Stimulated activated naive CD8-positive, alpha-beta T cell treated with anti-CD3 and anti-CD28 coated beads, Interleukin-15, amount 100 ng/mL, for 72 hours (primary cell): ENCODE measurements at regions not wholly inside any gene's neighbourhood (a gene's known extent, or its start where the extent isn't known, plus 50 kb on each side); places are given as distances from the start of the nearest gene placed in this dataset.
"Not testable (repeated sequence)": the region's sequence is repeated elsewhere in the genome, so short reads cannot be mapped to it uniquely, and the experiment has no call there.

Experiments
- ATAC-seq: fragments of 150-1000 bp; cut with Tn5 transposase; 2 replicates; pipeline ENCODE4 v1.10.0; 2021; ENCODE audit warnings: mild to moderate bottlenecking, moderate library complexity
- DNase-seq, 2 donors: peaks; one replicate each; pipeline ENCODE4 v3.0.0; 2021 to 2022
- H3K27ac Mint-ChIP-seq, 2 donors: one replicate each; pipeline ENCODE4 v1.8.0; 2022; ENCODE audit warnings: mild to moderate bottlenecking in 2 of 2, mixed read lengths in 2 of 2, moderate library complexity in 2 of 2
- H3K27me3 Mint-ChIP-seq: one replicate; pipeline ENCODE4 v1.8.0; 2022; ENCODE audit warnings: mixed read lengths
- H3K4me1 Mint-ChIP-seq: one replicate; pipeline ENCODE4 v1.8.0; 2022; ENCODE audit warnings: mild to moderate bottlenecking, mixed read lengths
- H3K4me3 Mint-ChIP-seq, 2 donors: one replicate each; pipeline ENCODE4 v1.8.0; 2022; ENCODE audit warnings: mild to moderate bottlenecking in 2 of 2, mixed read lengths in 2 of 2, moderate library complexity in 1 of 2
- H3K9me3 Mint-ChIP-seq, 2 donors: one replicate each; pipeline ENCODE4 v1.8.0; 2022; ENCODE audit warnings: mixed read lengths in 2 of 2

DNA sequence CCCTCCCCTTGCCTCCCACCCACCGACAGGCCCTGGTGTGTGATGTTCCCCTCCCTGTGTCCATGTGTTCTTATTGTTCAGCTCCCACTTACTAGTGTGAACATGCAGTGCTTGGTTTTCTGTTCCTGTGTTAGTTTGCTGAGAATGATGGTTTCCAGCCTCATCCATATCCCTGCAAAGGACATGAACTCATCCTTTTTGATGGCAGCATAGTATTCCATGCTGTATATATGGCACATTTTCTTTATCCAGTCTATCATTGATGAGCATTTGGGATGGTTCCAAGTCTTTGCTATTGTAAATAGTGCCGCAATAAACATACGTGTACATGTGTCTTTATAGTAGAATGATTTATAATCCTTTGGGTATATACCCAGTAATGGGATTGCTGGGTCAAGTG lies 538.1 kb upstream of the ZNF804A start:
- not testable (repeated sequence) for ATAC-seq, H3K4me3 Mint-ChIP-seq, H3K4me1 Mint-ChIP-seq, H3K27ac Mint-ChIP-seq, H3K27me3 Mint-ChIP-seq, DNase-seq
- H3K9me3 Mint-ChIP-seq, result peaks cover 4 to 22% of the 10 kb centered on the region in 2 donors

DNA sequence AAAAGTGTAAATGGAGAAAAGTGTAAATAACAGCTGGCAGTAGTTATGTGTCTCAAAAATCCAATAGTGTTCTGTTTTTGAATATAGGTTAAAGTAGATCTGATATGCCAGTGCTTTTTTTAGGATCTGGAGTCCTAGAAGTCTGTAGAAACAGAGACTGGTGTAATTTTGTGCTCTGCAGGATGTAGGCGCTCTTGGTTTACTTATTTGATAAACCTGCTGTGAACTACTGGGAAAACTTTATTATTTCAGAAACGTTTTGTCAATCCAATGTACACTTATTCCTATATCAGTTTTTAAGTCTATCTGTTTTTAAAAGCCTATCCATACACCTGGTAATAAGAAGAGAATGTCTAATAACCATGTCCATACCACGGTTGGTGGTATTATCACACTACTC lies 530.8 kb upstream of the ZNF804A start:
- Mint-ChIP-seq H3K4me1 (no peaks in the 10 kb centered on the region), H3K27me3 (no peaks in the 10 kb centered on the region), H3K4me3 (no peak overlapping the region), H3K27ac (no peak overlapping the region), H3K9me3 (peaks cover 4 to 22% of the 10 kb centered on the region in 2 donors)
- ATAC-seq (no peak), DNase-seq (no peak)

DNA sequence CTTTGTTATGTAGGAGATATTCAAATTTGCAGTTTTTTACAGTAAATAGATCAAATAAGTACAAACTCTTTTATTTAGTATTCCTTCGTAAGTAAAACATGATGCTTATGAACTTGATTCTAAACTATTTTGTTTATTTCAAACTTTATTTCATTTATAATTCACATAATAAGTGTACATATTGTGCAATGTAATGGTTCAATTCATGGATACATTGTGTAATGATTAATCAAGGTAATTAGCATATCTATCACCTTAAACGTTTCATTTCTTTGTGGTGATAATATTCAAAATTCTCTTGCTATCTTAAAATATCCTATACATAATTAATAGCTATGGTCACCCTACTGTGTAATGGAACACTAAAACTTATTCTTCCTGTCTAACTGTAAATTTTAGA lies 525.9 kb upstream of the ZNF804A start:
- Mint-ChIP-seq H3K27ac (no peak overlapping the region), H3K4me1 (no peaks in the 10 kb centered on the region), H3K9me3 (no peaks in the 10 kb centered on the region), H3K4me3 (no peak overlapping the region), H3K27me3 (no peaks in the 10 kb centered on the region)
- ATAC-seq, result no peak
- no peak for DNase-seq

DNA sequence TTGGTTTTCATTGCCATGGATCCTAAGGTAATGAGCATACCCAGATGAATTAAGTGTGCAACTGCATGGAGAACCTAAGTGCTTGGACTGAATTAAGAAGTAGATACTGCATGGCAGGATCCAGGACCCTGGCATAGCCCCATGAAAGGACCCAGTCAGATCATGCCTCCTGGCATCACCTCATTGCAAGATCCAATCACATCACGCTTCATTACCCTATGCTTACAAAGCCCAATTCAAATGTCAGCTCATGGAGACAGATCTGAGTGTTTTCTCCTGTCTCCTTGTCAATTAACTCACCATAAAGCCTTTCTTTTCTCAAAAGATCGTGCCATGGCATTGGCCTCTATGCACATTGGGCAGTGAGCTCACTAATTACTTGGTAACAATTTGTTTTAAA lies 519.8 kb upstream of the ZNF804A start:
- H3K4me1 Mint-ChIP-seq, result no peaks in the 10 kb centered on the region
- no peak overlapping the region for H3K27ac Mint-ChIP-seq
- H3K27me3 Mint-ChIP-seq, result no peaks in the 10 kb centered on the region
- peaks cover 5 to 6% of the 10 kb centered on the region in 2 donors for H3K9me3 Mint-ChIP-seq
- no peak for DNase-seq
- ATAC-seq, result no peak
- no peak overlapping the region for H3K4me3 Mint-ChIP-seq

DNA sequence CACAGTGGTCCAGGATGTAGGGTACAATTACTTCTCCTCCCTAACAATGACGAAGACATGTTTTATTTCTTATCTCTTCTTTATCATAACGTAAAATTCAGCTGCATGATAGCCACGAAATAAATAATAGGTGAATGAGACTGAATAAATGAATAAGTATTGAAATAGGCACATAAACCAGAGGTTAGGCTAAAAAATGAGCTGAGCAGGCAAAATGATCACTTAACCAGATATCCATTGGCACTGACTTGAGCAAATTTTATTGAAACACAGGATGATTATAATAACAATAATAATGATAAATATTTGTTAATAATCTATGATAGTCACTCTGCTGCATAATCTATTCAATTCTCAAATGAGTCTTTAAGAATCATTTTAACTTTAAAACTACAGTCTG lies 506.9 kb upstream of the ZNF804A start:
- no peak for ATAC-seq
- Mint-ChIP-seq H3K9me3 (peaks cover 0 to 6% of the 10 kb centered on the region in 2 donors), H3K4me3 (no peak overlapping the region), H3K27ac (no peak overlapping the region), H3K27me3 (no peaks in the 10 kb centered on the region), H3K4me1 (no peaks in the 10 kb centered on the region)
- DNase-seq, result no peak

DNA sequence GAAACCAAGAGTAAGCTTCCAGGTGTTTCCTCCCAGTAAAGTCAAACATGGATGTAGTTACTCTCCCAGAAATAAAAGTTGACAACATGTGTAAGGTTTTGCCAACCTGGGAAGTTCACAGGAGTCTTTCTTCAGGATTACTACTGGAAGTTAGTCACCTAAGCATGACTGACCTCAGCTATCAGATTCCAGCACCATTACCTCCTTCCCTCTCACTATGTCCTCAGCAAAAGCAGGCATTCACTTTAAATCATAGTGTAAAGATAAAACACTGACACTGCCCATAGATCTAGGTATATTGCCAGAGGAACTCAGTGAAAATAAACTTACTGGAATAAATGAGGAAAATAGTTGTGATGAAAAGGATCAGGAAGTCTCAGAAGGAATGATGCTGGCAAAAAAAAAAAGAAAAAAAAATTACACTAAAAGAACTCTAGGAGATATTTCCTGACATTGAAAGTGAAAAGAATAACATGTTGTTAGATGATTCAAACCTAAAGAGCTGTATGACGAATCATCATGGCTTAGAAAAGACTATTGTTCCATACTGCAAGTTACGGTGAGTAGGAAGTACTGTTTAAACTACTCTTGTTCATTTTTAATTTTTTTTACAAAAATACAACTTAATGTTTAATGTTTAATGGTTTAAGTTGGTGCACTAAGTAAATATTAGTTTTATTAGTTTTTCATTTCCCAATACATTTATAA lies 484.5 kb upstream of the ZNF804A start:
- no peak overlapping the region for H3K4me3 Mint-ChIP-seq
- ATAC-seq (no peak), DNase-seq (no peak)
- H3K27ac Mint-ChIP-seq, result no peak overlapping the region
- H3K27me3 Mint-ChIP-seq, result no peaks in the 10 kb centered on the region
- H3K9me3 Mint-ChIP-seq, result peaks cover 0 to 5% of the 10 kb centered on the region in 2 donors
- no peaks in the 10 kb centered on the region for H3K4me1 Mint-ChIP-seq

DNA sequence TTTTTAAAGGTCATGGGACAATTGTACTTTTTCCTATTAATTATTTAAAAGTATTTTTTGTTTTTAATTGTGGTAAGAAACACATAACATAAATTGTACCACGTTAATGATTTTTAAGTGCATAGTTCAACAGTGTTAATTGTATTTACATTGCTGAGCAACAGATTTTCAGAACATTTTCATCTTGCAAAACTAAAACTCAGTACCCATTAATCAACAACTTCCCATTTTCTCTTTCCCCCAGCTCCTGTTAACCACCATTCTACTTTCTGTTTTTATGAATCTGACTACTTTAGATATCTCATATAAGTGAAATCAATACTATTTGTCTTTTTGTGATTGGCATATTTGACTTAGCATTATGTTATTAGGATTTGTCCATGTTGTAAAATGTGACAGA lies 483.9 kb upstream of the ZNF804A start:
- H3K4me1 Mint-ChIP-seq, result no peaks in the 10 kb centered on the region

DNA sequence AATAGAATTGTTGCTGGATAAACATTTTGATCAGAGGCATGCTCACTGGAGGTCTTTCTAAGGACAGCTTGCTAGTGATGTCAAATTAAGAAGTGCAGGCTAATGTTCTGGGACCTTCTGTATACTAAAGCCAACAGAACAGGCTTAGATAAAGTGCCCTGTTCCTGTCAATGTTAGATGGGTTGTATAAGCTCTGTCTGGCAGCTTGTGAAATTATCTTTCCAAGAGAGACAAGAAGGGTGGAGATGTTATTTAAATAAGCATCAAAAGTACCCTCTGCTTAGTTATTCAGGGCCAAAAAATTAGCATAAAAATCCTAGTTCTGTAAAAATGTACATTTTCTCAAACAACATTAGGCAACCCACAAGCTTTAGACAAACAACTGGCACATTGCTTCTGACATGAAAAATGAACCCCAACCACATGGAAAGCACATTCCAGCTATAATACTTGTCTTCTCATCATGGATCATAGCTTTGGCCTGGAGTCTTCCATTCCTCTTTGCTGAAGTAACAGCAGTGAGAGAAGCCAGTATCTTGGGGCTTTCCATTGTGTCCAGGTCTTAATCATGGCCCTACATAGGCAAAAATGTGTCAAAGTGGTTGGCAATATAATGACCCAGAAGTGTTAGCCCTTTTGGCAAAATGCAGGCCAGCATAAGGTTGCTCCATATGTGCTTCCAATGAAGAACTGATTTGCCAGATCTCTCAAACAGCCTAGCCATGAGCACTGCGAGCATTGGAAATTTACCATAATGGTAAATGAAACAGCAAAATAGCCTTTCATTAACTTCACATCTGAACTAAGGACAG lies 478.1 kb upstream of the ZNF804A start:
- no peak overlapping the region for H3K4me3 Mint-ChIP-seq
- H3K4me1 Mint-ChIP-seq, result no peaks in the 10 kb centered on the region
- H3K27me3 Mint-ChIP-seq, result no peaks in the 10 kb centered on the region
- ATAC-seq (no peak), DNase-seq (no peak)
- peaks cover 0 to 1% of the 10 kb centered on the region in 2 donors for H3K9me3 Mint-ChIP-seq
- H3K27ac Mint-ChIP-seq, result no peak overlapping the region

More for the DNA sequence above, 483.9 kb upstream of the ZNF804A start:
- no peak overlapping the region for H3K27ac Mint-ChIP-seq
- no peaks in the 10 kb centered on the region for H3K27me3 Mint-ChIP-seq
- DNase-seq (no peak), ATAC-seq (no peak)
- H3K4me3 Mint-ChIP-seq, result no peak overlapping the region
- H3K9me3 Mint-ChIP-seq, result peaks cover 0 to 5% of the 10 kb centered on the region in 2 donors

DNA sequence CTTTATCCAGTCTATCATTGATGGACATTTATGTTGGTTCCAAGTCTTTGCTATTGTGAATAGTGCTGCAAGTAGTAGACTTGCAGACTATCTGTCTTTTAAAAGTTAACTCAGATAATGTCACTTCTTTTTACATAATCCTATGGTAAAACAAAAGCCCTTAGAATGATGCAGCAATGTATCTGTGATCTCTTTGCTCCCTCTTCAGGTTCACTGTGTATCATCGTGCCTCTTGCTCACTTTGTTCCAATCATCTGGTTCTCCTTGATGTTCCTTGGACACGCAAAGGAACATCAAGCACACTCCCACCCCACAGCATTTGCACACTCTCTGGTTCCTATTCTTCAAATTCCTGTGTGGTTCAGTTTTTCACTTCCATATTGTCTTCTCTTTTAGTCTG lies 472.5 kb upstream of the ZNF804A start:
- DNase-seq, result no peak
- Mint-ChIP-seq H3K27ac (no peak overlapping the region), H3K4me1 (no peaks in the 10 kb centered on the region), H3K4me3 (no peak overlapping the region), H3K27me3 (no peaks in the 10 kb centered on the region), H3K9me3 (peaks cover 0 to 20% of the 10 kb centered on the region in 2 donors)
- ATAC-seq, result no peak

DNA sequence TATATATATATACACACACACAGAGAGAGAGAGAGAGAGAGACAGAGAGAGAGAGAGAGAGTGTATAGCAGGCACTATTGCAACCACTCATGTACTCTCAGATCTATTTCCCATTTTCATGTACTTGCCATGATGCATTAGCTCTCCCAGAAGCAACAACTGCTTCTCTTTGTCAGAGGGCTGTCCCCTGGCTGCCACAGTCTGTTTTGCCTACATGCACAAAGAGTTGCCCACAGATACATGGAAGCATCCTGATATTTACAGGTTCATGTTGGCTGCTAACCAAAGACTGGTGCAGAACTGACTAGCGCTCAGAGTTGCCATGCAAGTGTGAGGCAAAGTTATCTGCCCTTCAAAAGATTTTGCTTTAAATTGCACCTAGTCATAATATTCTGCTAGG lies 469.3 kb upstream of the ZNF804A start:
- Mint-ChIP-seq H3K27me3 (no peaks in the 10 kb centered on the region), H3K4me1 (no peaks in the 10 kb centered on the region), H3K27ac (no peak overlapping the region), H3K9me3 (peaks cover 10 to 34% of the 10 kb centered on the region in 2 donors), H3K4me3 (no peak overlapping the region)
- ATAC-seq, result no peak
- no peak for DNase-seq

DNA sequence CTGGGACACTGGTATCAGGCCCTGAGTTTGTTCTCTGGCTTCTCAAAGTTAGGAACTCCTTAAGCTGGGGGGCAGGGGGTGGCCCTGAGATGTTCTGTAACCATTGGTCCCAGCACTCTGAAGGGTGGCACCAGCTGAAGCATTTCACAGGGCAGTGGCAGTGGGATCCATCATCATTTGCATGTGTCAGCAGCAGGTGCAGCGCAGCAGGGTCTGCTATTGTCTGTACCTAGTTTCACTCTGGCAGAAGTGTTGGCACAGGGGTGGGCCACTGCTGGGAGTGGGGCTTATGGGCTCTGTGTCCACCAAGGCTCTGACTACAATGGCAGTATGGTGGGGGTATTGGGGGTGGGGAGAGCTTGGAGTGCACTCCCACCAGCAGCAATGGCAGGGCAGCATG lies 460.4 kb upstream of the ZNF804A start:
- no peaks in the 10 kb centered on the region for H3K4me1 Mint-ChIP-seq

DNA sequence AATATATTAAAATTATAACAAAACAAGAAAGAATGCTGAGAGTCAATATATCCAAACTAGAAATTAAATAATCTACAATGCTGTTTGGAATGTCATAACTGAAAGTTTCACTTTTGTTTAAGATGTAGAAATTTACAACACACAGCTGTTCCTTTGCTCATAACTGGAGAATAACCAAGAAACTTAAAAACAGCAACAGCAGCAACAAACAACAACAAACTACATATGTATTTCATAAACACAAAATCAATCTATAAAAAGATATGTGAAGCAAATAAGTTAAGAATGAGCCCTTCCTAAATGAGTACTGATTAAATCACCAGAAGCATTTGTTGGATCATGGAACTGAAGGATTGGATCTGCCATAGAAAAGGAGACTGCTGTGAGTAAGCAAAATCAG lies 456.5 kb upstream of the ZNF804A start:
- H3K27ac Mint-ChIP-seq, result no peak overlapping the region

More for the DNA sequence above, 460.4 kb upstream of the ZNF804A start:
- H3K27me3 Mint-ChIP-seq, result no peaks in the 10 kb centered on the region
- DNase-seq, result no peak
- peaks cover 12 to 18% of the 10 kb centered on the region in 2 donors for H3K9me3 Mint-ChIP-seq
- ATAC-seq, result no peak
- no peak overlapping the region for H3K27ac Mint-ChIP-seq
- no peak overlapping the region for H3K4me3 Mint-ChIP-seq

DNA sequence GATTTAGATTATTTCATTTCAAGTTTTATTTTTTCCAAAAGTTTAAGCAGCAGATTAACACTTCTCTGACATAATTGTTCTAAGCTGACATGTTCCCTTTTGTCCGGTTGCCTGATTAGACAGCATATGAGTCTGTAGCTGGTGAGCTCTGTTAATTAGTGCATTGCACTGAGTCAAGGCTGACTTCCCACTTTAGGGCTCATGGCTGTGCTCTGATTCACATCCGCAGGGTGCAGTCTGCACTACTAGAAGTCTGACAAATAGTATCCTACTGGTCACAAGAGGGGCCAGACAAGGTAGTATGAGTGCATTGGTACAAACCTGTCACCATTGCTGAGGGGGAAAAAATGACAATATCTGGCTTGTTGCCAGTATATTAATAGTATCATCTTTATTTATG lies 443.9 kb upstream of the ZNF804A start:
- peaks cover 20% of the 10 kb centered on the region in 2 donors for H3K9me3 Mint-ChIP-seq
- no peaks in the 10 kb centered on the region for H3K4me1 Mint-ChIP-seq
- ATAC-seq (no peak), DNase-seq (no peak)
- no peak overlapping the region for H3K27ac Mint-ChIP-seq
- no peak overlapping the region for H3K4me3 Mint-ChIP-seq
- no peaks in the 10 kb centered on the region for H3K27me3 Mint-ChIP-seq

More for the DNA sequence above, 456.5 kb upstream of the ZNF804A start:
- Mint-ChIP-seq H3K9me3 (peaks cover 7% of the 10 kb centered on the region in 2 donors), H3K4me3 (no peak overlapping the region), H3K4me1 (no peaks in the 10 kb centered on the region), H3K27me3 (no peaks in the 10 kb centered on the region)
- ATAC-seq (no peak), DNase-seq (no peak)

DNA sequence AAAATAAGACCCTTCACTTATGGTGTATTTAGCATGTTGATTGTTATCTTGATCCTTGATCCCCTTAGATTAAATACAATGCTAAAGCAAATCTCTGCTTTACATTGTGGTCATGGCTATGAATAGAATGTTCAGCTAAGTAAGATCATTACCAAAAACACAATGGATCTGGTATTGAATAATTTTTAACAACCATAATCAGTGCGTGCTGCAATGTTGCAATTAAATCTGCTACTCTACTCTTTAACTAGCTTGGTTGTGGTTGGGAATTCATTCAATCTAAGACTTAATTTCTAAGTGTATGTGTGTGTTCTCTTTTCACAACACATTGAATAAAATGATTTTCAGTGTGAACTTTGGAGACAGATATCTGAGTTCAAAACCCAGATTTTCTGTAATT lies 442.5 kb upstream of the ZNF804A start:
- Mint-ChIP-seq H3K27ac (no peak overlapping the region), H3K9me3 (peaks cover 12 to 13% of the 10 kb centered on the region in 2 donors), H3K4me3 (no peak overlapping the region), H3K27me3 (no peaks in the 10 kb centered on the region), H3K4me1 (no peaks in the 10 kb centered on the region)
- no peak for ATAC-seq
- no peak for DNase-seq

DNA sequence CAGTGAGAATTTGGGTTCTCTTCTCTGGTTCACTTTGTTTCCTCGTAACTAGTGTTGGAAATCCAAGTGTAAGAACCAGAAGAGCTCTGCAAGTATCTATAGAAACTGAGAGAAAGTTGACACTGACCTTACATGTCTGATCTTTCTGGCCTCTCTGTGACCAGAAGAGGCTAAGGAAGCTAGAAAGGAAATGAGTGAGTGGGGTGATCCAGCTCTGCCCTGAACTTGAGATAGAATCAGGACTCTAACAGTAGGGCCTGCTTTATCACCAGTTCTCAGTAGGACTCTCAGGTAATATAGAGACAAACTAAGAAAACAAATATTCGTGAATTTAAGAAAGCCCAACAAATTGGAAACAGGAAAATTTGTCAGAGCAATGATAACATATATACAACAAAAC lies 441.2 kb upstream of the ZNF804A start:
- H3K4me3 Mint-ChIP-seq, result no peak overlapping the region
- H3K9me3 Mint-ChIP-seq, result peaks cover 12 to 18% of the 10 kb centered on the region in 2 donors
- ATAC-seq (no peak), DNase-seq (no peak)
- no peak overlapping the region for H3K27ac Mint-ChIP-seq
- H3K27me3 Mint-ChIP-seq, result no peaks in the 10 kb centered on the region
- H3K4me1 Mint-ChIP-seq, result no peaks in the 10 kb centered on the region

DNA sequence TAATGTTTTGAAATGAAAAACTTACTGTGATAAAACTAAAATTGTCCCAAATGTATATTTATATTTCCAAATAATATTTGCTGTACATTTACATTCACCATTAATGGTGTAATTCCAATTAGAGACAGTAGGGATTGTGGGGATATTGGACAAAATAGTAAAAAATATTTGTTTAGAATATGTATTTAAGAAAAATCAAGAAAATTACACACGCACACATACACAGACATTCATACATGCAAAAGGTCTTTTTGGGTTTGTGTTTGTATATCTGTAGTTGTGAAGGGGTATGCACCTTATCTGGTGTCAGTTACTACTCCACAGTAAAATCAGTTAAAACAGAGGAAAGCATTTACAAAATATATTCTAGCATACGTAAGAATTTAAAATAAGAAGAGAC lies 435.9 kb upstream of the ZNF804A start:
- ATAC-seq (no peak), DNase-seq (no peak)
- Mint-ChIP-seq H3K4me3 (no peak overlapping the region), H3K9me3 (peaks cover 18 to 20% of the 10 kb centered on the region in 2 donors), H3K27ac (no peak overlapping the region), H3K27me3 (no peaks in the 10 kb centered on the region), H3K4me1 (no peaks in the 10 kb centered on the region)
